K562 (cell line): ENCODE measurements at regions not wholly inside any gene's neighbourhood (a gene's known extent, or its start where the extent isn't known, plus 50 kb on each side); places are given as distances from the start of the nearest gene placed in this dataset.

Experiments used
- ATAC-seq: fragments of 200-7000 bp; cut with Tn5 transposase; 3 replicates; pipeline ENCODE4 v1.9.1; 2020; ENCODE audit warnings: moderate library complexity
- BruUV-seq: library from RNA; stranded (reverse); fragments of 400-500 nt; replicated peaks from 2 replicates; lab custom pipeline; 2021; lab: Mats Ljungman, UMichigan
- CTCF ChIA-PET: fragments of 300-600 bp; formaldehyde crosslinking; extraction: SDS; loops from one replicate; lab custom pipeline; 2021; ENCODE audit warnings: low intra/inter-chr PET ratio; lab: Yijun Ruan, JAX
- POLR2A ChIA-PET: fragments of 300-600, 350-650 bp; sonication (Branson Sonifier 250); formaldehyde crosslinking; extraction: SDS; loops from one replicate; lab custom pipeline; 2021; ENCODE audit warnings: antibody characterized with exemption, inconsistent platforms; lab: Yijun Ruan, JAX
- DNase-seq, 4 experiments: peaks; one replicate each; pipeline versions ENCODE4 v3.0.0 to v3.0.0-alpha.2; 2011 to 2018; ENCODE audit warnings: low spot score in 3 of 4, mixed read lengths in 3 of 4; ENCODE audit errors: extremely low read depth in 1 of 4
- FAIRE-seq: peaks from 2 replicates; lab custom pipeline; 2011; peaks lifted over from hg19 to GRCh38; lab: Jason Lieb, UNC
- H2AFZ ChIP-seq: 2 replicates; pipeline ENCODE4 v1.6.0; 2011; ENCODE audit warnings: low read depth, low read length, control low read depth, inconsistent platforms
- H3K27ac ChIP-seq: fragments of 200-600 bp; 3 replicates; pipeline ENCODE4 v1.8.0; 2011; ENCODE audit warnings: low read depth, mild to moderate bottlenecking, control low read depth, inconsistent platforms, low read length, moderate library complexity, mixed read lengths; ENCODE audit errors: extremely low read depth
- H3K27me3 ChIP-seq, 2 experiments: fragments of 300-600 bp in 1 of 2; 2 replicates in 1 of 2; 3 replicates in 1 of 2; pipeline versions ENCODE4 v1.6.0 to v1.8.0; 2011; ENCODE audit warnings: inconsistent platforms in 2 of 2, low read length in 2 of 2, mild to moderate bottlenecking in 1 of 2, mixed read lengths in 1 of 2, moderate library complexity in 1 of 2; ENCODE audit not compliant: control insufficient read depth in 2 of 2, insufficient read depth in 2 of 2
- H3K36me3 ChIP-seq: fragments of 300-600 bp; 3 replicates; pipeline ENCODE4 v1.8.0; 2011; ENCODE audit warnings: mild to moderate bottlenecking, low read length, inconsistent platforms; ENCODE audit not compliant: control insufficient read depth, insufficient read depth
- H3K4me1 ChIP-seq, 2 experiments: fragments of 200-600 bp in 1 of 2; replicated peaks in 1 of 2; 2 replicates in 1 of 2; 3 replicates in 1 of 2; pipeline versions ENCODE4 v1.5.1 to v1.8.0; 2011; ENCODE audit warnings: inconsistent platforms in 2 of 2, low read length in 2 of 2, mild to moderate bottlenecking in 1 of 2, mixed read lengths in 1 of 2, moderate library complexity in 1 of 2; ENCODE audit not compliant: control insufficient read depth in 2 of 2, insufficient read depth in 2 of 2
- H3K4me2 ChIP-seq: 2 replicates; pipeline ENCODE4 v1.6.1; 2011; ENCODE audit warnings: low read length, control low read depth, inconsistent platforms, mixed read lengths; ENCODE audit not compliant: insufficient read depth
- H3K4me3 ChIP-seq: fragments of 200-600 bp; sonication (generic), shearing (Covaris generic); 2 replicates; pipeline ENCODE4 v1.5.1; 2016; ENCODE audit warnings: control low read depth, inconsistent platforms
- H3K79me2 ChIP-seq: fragments of 200-600 bp; 3 replicates; pipeline ENCODE4 v1.8.0; 2011; ENCODE audit warnings: low read length, inconsistent platforms; ENCODE audit not compliant: control insufficient read depth, insufficient read depth
- H3K9ac ChIP-seq, 2 experiments: 2 replicates each; pipeline versions ENCODE4 v1.6.0 to v1.6.1; 2011; ENCODE audit warnings: low read depth in 2 of 2, low read length in 2 of 2, control low read depth in 1 of 2, inconsistent platforms in 1 of 2, mild to moderate bottlenecking in 1 of 2, mixed read lengths in 1 of 2; ENCODE audit not compliant: insufficient read depth in 1 of 2
- H3K9me1 ChIP-seq: one replicate; pipeline ENCODE4 v1.6.0; 2011; ENCODE audit warnings: inconsistent platforms, mild to moderate bottlenecking, low read length, moderate library complexity; ENCODE audit not compliant: control insufficient read depth, insufficient read depth
- H3K9me3 ChIP-seq: replicated peaks from 2 replicates; pipeline ENCODE4 v1.5.1; 2011; ENCODE audit warnings: low read depth, low read length, inconsistent platforms; ENCODE audit not compliant: control insufficient read depth, insufficient read depth
- H4K20me1 ChIP-seq: replicated peaks from 2 replicates; pipeline ENCODE4 v1.6.1; 2011; ENCODE audit warnings: low read length, inconsistent platforms, mixed read lengths; ENCODE audit not compliant: control insufficient read depth, insufficient read depth
- ATF7 ChIP-seq: fragments of 450-650 bp; IDR thresholded peaks from 2 replicates; pipeline ENCODE4 v1.7.1; 2014; ENCODE audit warnings: mild to moderate bottlenecking, moderate library complexity
- E2F3 ChIP-seq: fragments of 250-450 bp; sonication (Bioruptor Pico); IDR thresholded peaks from 2 replicates; pipeline ENCODE4 v1.4.0; 2020; ENCODE audit warnings: mild to moderate bottlenecking
- FOXJ2 ChIP-seq: fragments of 200-800 bp; sonication (Bioruptor generic); IDR thresholded peaks from 2 replicates; pipeline ENCODE4 v1.6.1; 2016; ENCODE audit warnings: missing genetic modification characterization, missing compliant biosample characterization
- GATA2 ChIP-seq: sonication (generic); formaldehyde crosslinking; IDR thresholded peaks from 2 replicates; pipeline ENCODE4 v1.4.0; 2020; ENCODE audit warnings: mild to moderate bottlenecking, missing genetic modification reagents
- LARP7 ChIP-seq: fragments of 450-650 bp; IDR thresholded peaks from 2 replicates; pipeline ENCODE4 v1.6.1; 2016
- SP1 ChIP-seq: sonication (generic); formaldehyde crosslinking; IDR thresholded peaks from 2 replicates; pipeline ENCODE4 v1.8.1; 2022; ENCODE audit warnings: mild to moderate bottlenecking, missing genetic modification reagents
- TFE3 ChIP-seq: fragments of 450-650 bp; formaldehyde crosslinking; IDR thresholded peaks from 2 replicates; pipeline ENCODE4 v1.4.0; 2020; ENCODE audit warnings: mild to moderate bottlenecking, mixed read lengths
- WGBS: fragments of 100-300 bp; shearing (Covaris generic); methylation state at CpG from one replicate; pipeline ENCODE4 v1.1.6; 2016; ENCODE audit warnings: low coverage, mixed read lengths; ENCODE audit not compliant: insufficient coverage; ENCODE audit errors: missing lambda C conversion rate; 5-methylcytosine and 5-hydroxymethylcytosine counted together
- in situ Hi-C: fragments of 300-500 bp; cut with MboI; formaldehyde crosslinking; loops from 4 replicates; pipeline ENCODE4 v1.15.0; 2018; ENCODE audit warnings: inconsistent platforms, mixed read lengths
- intact Hi-C: fragments of 100-400 bp; cut with micrococcal nuclease; formaldehyde crosslinking; loops from 2 replicates; pipeline ENCODE4 v1.14.2; 2022
- TF ChIP-seq, protein P1 (sequence below): sonication (generic); formaldehyde crosslinking; IDR thresholded peaks from 2 replicates; pipeline ENCODE4 v1.4.0; 2020; ENCODE audit warnings: mild to moderate bottlenecking, missing genetic modification reagents
- TF ChIP-seq, protein P2 (sequence below): sonication (generic); formaldehyde crosslinking; IDR thresholded peaks from 2 replicates; pipeline ENCODE4 v1.8.1; 2023; ENCODE audit warnings: mild to moderate bottlenecking, missing genetic modification reagents
- TF ChIP-seq, protein P3 (sequence below): IDR thresholded peaks from 3 replicates; pipeline ENCODE4 v1.6.1; 2011; ENCODE audit warnings: borderline replicate concordance, mild to moderate bottlenecking; ENCODE audit not compliant: insufficient read length, insufficient read depth

- TF ChIP-seq, protein P1, sequence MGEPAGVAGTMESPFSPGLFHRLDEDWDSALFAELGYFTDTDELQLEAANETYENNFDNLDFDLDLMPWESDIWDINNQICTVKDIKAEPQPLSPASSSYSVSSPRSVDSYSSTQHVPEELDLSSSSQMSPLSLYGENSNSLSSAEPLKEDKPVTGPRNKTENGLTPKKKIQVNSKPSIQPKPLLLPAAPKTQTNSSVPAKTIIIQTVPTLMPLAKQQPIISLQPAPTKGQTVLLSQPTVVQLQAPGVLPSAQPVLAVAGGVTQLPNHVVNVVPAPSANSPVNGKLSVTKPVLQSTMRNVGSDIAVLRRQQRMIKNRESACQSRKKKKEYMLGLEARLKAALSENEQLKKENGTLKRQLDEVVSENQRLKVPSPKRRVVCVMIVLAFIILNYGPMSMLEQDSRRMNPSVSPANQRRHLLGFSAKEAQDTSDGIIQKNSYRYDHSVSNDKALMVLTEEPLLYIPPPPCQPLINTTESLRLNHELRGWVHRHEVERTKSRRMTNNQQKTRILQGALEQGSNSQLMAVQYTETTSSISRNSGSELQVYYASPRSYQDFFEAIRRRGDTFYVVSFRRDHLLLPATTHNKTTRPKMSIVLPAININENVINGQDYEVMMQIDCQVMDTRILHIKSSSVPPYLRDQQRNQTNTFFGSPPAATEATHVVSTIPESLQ (CRISPR knock-in tag) = no peak
- TF ChIP-seq SP1 = no peak
Measured at GRCh38 chr12:89212339-89212771, 139.9 kb downstream of the DUSP6 start (continued).

DNA sequence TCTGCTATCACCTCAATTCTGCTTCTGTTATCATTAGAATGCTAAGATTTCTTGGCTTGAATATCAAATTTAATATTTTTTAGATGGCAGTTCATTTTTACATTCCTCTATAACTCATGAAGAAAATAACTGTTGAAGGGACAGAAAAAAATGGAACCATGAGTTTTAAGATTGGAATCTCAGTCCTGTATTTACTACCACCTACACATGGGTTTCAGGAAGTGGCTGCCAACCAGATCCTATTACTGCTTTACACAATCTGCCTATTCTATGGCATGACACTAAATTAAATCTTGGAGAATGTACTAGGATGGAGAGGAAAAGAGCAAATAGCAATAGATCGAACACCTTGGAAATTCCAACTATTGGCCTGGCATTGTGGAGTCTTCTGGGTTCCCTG lies 140.8 kb downstream of the DUSP6 start:
- FAIRE-seq (no peak), ATAC-seq (no peak), DNase-seq (no peak)
- POLR2A ChIA-PET = interaction anchor here (1.0 to 1.3 kb wide), 2 partner anchors 11 to 14 kb away, joined by 3 read pairs; no protein-coding TSS in a partner anchor
- intact Hi-C loops = no loop called here
- Histone ChIP-seq H3K9ac (no peak overlapping the region), H3K4me1 (no peaks in the 10 kb centered on the region; a peak in 1 of 5 replicates), H3K27ac (no peak overlapping the region), H3K79me2 (no peaks in the 10 kb centered on the region), H3K27me3 (no peaks in the 10 kb centered on the region), H3K9me3 (no peaks in the 10 kb centered on the region), H2AFZ (no peak overlapping the region), H3K9me1 (no peaks in the 10 kb centered on the region), H3K4me3 (no peak overlapping the region), H3K36me3 (no peaks in the 10 kb centered on the region), H3K4me2 (no peak overlapping the region), H4K20me1 (no peaks in the 10 kb centered on the region)
- CTCF ChIA-PET = no interaction called here
- TF ChIP-seq TFE3 (CRISPR knock-in tag) = no peak
- no peak for TF ChIP-seq LARP7
- TF ChIP-seq GATA2 (CRISPR knock-in tag) = no peak
- no peak for TF ChIP-seq E2F3 (CRISPR knock-in tag)
- TF ChIP-seq, protein P2, sequence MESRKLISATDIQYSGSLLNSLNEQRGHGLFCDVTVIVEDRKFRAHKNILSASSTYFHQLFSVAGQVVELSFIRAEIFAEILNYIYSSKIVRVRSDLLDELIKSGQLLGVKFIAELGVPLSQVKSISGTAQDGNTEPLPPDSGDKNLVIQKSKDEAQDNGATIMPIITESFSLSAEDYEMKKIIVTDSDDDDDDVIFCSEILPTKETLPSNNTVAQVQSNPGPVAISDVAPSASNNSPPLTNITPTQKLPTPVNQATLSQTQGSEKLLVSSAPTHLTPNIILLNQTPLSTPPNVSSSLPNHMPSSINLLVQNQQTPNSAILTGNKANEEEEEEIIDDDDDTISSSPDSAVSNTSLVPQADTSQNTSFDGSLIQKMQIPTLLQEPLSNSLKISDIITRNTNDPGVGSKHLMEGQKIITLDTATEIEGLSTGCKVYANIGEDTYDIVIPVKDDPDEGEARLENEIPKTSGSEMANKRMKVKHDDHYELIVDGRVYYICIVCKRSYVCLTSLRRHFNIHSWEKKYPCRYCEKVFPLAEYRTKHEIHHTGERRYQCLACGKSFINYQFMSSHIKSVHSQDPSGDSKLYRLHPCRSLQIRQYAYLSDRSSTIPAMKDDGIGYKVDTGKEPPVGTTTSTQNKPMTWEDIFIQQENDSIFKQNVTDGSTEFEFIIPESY (CRISPR knock-in tag) = no peak
- no peak for TF ChIP-seq FOXJ2 (tag)
- TF ChIP-seq, protein P3, sequence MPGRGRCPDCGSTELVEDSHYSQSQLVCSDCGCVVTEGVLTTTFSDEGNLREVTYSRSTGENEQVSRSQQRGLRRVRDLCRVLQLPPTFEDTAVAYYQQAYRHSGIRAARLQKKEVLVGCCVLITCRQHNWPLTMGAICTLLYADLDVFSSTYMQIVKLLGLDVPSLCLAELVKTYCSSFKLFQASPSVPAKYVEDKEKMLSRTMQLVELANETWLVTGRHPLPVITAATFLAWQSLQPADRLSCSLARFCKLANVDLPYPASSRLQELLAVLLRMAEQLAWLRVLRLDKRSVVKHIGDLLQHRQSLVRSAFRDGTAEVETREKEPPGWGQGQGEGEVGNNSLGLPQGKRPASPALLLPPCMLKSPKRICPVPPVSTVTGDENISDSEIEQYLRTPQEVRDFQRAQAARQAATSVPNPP = no peak
- no peak for TF ChIP-seq ATF7
- no TSS peak for BruUV-seq
- WGBS = 0% methylated on average over 1 of the region's 1 CpG
- in situ Hi-C loops = no loop called here
